Type B pancreatic cell (in vitro differentiated cells): ENCODE measurements at regions not wholly inside any gene's neighbourhood (a gene's known extent, or its start where the extent isn't known, plus 50 kb on each side); places are given as distances from the start of the nearest gene placed in this dataset.

Source experiments
- DNase-seq: peaks from one replicate; pipeline ENCODE4 v3.0.0; 2021; ENCODE audit warnings: mixed read lengths; ENCODE audit not compliant: unreplicated experiment; ENCODE audit errors: extremely low spot score
- H3K27ac Mint-ChIP-seq: 2 replicates; pipeline ENCODE4 v1.8.0; 2021; ENCODE audit warnings: mild to moderate bottlenecking, mixed read lengths
- H3K27me3 Mint-ChIP-seq: 2 replicates; pipeline ENCODE4 v1.8.0; 2021; ENCODE audit warnings: mixed read lengths
- H3K36me3 Mint-ChIP-seq: 2 replicates; pipeline ENCODE4 v1.8.0; 2021; ENCODE audit warnings: mixed read lengths
- H3K4me1 Mint-ChIP-seq: one replicate; pipeline ENCODE4 v1.8.0; 2021; ENCODE audit warnings: mixed read lengths; ENCODE audit not compliant: unreplicated experiment
- H3K4me3 Mint-ChIP-seq: 2 replicates; pipeline ENCODE4 v1.8.0; 2021; ENCODE audit warnings: mild to moderate bottlenecking, mixed read lengths
- H3K9me3 Mint-ChIP-seq: 2 replicates; pipeline ENCODE4 v1.8.0; 2021; ENCODE audit warnings: mixed read lengths
- TF ChIP-seq, protein P1 (sequence below): fragments of 200-600 bp; sonication (generic); conservative IDR thresholded peaks from 2 replicates; pipeline ENCODE4 v1.5.0; 2021; ENCODE audit warnings: antibody characterized with exemption, mild to moderate bottlenecking

DNA sequence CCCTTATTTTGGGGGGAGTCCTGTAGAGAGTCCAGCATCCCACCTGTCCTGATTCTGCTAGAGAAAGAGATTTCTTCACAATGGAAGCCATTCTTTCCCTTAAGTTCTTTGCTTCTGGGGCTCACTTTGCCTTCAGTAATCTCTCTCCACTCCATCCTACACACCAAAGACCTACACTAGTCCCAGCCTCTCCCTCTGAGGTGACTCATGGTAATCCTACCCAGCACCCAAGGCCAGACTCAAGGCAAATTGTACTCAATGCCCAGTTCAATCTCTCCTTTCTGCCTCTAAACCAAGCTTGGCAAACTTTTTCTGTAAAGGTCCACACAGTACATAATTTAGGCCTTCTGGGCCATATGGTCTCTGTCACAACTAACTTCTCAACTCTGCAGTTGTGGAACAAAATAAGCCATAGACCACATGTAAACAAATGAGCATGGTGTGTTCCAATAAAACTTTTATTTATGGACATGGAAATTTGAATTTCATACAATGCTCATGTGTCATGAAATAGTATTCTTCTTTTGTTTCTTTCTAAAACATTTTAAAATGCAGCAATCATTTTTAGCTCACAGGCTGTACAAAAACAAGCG lies 72.5 kb downstream of the MRPL46 start:
- no peaks in the 10 kb centered on the region for H3K9me3 Mint-ChIP-seq
- no peaks in the 10 kb centered on the region for H3K36me3 Mint-ChIP-seq
- TF ChIP-seq, protein P1, sequence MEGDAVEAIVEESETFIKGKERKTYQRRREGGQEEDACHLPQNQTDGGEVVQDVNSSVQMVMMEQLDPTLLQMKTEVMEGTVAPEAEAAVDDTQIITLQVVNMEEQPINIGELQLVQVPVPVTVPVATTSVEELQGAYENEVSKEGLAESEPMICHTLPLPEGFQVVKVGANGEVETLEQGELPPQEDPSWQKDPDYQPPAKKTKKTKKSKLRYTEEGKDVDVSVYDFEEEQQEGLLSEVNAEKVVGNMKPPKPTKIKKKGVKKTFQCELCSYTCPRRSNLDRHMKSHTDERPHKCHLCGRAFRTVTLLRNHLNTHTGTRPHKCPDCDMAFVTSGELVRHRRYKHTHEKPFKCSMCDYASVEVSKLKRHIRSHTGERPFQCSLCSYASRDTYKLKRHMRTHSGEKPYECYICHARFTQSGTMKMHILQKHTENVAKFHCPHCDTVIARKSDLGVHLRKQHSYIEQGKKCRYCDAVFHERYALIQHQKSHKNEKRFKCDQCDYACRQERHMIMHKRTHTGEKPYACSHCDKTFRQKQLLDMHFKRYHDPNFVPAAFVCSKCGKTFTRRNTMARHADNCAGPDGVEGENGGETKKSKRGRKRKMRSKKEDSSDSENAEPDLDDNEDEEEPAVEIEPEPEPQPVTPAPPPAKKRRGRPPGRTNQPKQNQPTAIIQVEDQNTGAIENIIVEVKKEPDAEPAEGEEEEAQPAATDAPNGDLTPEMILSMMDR = no peak
- no peak for DNase-seq
- peaks cover 17% of the 10 kb centered on the region for H3K27me3 Mint-ChIP-seq
- no peak overlapping the region for H3K4me3 Mint-ChIP-seq
- no peak overlapping the region for H3K27ac Mint-ChIP-seq
- H3K4me1 Mint-ChIP-seq = no peaks in the 10 kb centered on the region

DNA sequence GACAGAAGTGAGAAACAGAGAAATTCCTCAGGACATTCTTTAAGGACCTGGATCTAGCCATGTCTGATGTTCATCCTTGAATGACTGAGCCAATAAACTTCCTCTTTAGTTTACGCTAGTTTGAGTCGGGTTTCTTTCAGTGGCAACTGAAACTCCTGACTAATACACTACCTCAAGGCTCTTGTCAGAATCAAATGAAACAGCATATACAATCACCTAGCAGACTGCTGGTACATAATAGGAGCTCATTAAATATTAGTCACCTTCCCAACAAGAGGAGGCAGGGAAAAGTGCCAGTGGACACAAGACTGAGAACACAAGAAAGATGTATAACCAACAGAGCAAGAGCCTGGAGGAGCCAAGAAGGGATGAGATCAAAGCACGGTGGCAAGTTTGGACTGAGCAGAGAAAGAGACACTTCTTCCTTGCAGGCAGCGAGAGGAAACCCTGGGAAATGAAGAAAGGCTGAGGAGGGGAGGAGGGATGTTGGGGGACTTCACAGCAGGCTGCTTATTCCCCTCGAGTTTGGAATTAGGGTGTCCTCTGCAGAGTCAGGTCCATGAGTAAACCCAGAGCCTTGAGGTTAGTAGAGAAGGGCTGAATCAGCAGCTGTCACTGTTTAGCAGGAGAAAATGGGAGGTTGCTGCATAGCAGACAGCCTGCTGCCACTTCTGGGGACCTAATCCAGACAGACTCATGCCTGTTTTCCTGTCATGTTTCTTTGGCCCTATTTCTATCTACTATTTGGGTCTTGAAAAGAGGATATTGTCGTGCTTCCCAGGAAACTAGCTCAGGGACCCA lies 73.3 kb downstream of the MRPL46 start:
- no peak for DNase-seq
- Mint-ChIP-seq H3K27me3 (peaks cover 18% of the 10 kb centered on the region), H3K9me3 (no peaks in the 10 kb centered on the region), H3K27ac (no peak overlapping the region), H3K36me3 (no peaks in the 10 kb centered on the region), H3K4me1 (no peaks in the 10 kb centered on the region), H3K4me3 (no peak overlapping the region)
- TF ChIP-seq, protein P1 = no peak

DNA sequence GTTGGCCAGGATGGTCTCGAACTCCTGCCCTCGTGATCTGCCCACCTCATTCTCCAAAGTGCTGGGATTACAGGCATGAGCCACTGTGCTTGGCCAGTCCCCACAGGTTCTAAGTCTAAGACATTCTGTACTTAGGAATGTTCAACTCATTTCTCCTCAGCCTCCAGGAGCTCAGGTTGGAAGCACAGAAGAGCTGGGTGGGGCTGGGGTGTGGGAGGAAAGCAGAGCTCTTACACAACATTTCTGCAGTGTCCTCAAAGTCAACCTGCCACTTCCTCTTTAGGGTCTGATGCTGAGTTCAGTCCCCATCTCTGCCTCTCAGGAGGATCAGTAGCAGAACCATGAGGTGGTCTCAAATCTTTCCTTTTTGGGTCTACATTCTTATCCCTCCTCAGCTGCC lies 75.5 kb downstream of the MRPL46 start:
- Mint-ChIP-seq H3K36me3 (no peaks in the 10 kb centered on the region), H3K9me3 (no peaks in the 10 kb centered on the region), H3K4me3 (no peak overlapping the region), H3K4me1 (no peaks in the 10 kb centered on the region), H3K27me3 (peaks cover 15% of the 10 kb centered on the region), H3K27ac (no peak overlapping the region)
- DNase-seq = no peak
- TF ChIP-seq, protein P1 = no peak

DNA sequence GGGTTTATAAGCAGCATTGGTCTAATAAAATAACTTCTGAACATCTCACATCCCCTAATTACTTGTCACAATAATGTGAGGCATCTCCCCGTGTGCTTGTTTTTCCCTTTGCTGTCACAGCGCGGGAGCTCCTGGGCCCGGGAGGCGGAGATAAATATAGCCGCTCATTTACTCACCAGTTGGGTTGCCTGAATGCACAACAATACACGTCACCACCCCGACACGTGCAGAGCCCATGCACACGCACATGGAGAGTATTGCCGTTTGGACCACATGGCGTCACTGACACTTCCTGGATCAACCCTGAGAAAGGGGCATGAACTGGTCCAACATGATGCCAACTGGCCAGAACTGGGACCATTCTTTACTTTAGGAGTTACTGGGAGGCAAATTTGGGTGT lies 76.2 kb downstream of the MRPL46 start:
- Mint-ChIP-seq H3K36me3 (no peaks in the 10 kb centered on the region), H3K27me3 (peaks cover 15% of the 10 kb centered on the region), H3K4me1 (no peaks in the 10 kb centered on the region), H3K27ac (no peak overlapping the region), H3K9me3 (no peaks in the 10 kb centered on the region), H3K4me3 (no peak overlapping the region)
- TF ChIP-seq, protein P1 = no peak
- DNase-seq = no peak

DNA sequence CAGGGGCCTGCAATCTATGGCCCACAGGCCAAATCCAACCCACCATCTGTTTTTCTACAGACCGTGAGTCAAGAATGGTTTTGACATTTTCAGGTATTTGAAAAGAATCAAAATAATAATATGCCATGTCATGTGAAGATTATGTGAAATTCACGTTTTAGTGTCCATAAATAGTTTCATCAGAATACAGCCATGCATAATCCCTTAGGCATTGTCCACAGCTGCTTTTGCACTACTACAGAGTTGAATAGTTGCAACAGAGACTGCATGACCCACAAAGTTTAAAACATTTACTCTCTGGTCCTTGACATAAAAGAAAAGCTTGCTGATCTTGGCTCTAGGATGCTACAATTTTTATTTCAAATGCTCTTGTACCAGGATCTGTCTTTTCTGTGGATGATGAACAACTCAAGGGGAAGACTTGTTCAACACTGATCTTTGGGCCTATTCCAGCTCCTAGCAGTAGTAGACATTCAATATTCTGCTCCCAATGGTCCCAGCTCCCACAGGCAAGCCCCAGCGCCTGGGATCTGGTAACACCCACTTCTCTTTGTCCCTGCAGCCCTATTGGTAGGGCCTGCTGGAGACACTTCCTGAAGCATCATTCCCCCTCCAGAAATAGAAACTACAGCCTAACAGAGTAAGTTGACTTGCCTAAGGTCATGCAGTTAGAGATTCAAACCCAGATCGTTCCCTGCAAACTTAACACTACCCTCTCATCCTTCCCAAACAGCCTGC lies 76.9 kb downstream of the MRPL46 start:
- H3K4me1 Mint-ChIP-seq = no peaks in the 10 kb centered on the region
- no peaks in the 10 kb centered on the region for H3K9me3 Mint-ChIP-seq
- H3K27me3 Mint-ChIP-seq = peaks cover 15% of the 10 kb centered on the region

More for the DNA sequence above, 76.9 kb downstream of the MRPL46 start:
- Mint-ChIP-seq H3K4me3 (no peak overlapping the region), H3K36me3 (no peaks in the 10 kb centered on the region), H3K27ac (no peak overlapping the region)
- TF ChIP-seq, protein P1 = no peak
- no peak for DNase-seq
